Fibroblast of skin of right quadriceps (primary cell): ENCODE measurements at regions not wholly inside any gene's neighbourhood (a gene's known extent, or its start where the extent isn't known, plus 50 kb on each side); places are given as distances from the start of the nearest gene placed in this dataset.

ENCODE experiments used
- DNase-seq: peaks from one replicate; pipeline ENCODE4 v3.0.0-alpha.2; 2013

- DNase-seq, result peak; percentile 39
Observed at GRCh38 chr22:27405672-27406388, 395.7 kb downstream of the MN1 start.

- no peak for DNase-seq
Observed at GRCh38 chr22:27406389-27406861, 395.1 kb downstream of the MN1 start.

DNA sequence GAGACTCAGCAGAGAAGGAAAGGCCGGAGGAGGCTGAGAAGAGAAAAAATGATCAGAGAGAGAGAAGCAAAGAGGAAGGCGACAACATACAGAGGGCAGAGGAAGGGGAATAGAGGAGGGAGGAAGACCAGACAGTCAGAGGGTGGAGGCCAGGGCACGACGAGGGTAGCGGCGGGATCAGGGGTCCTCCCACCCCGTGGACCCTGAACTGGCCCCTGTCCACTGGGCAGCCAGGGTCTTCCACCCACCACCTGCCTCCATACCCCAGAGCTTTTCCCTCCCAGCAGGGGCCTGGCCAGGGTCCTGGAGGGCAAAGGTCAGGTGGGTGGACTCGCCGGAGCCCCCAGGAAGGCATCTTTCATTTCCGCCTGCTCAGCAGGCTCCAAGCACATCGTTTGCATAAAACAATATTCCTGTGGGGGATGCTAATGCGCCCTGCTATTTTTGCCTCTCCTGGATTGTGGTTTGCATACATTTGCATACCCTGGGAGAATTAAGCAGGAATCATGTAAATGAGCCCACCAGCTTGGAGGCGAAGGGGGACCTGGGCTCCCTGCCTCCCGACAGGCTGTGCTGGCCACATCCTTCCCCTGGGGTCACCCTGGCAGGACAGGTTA lies 394.1 kb downstream of the MN1 start:
- DNase-seq, result no peak

DNA sequence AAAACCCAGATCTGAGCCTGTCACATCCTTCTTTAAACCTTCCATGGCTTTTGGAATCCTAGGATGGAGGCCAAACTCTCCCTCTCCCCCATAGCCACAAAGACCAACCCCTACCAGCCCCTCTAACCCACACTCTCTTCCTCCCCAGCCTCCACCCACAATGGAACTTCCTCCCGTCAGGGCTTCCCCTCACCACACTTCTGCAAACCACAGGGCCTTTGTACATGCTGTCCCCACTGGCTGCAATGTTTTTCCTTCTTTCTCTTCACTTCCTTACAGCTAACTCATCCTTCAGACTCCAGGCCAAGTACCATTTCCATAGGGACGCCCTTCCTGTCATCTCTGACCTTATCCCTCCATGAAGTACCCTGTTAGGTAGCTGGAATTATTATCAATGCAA lies 393.5 kb downstream of the MN1 start:
- no peak for DNase-seq

GRCh38 chr22:27409299-27409698 lies 392.3 kb downstream of the MN1 start:
- DNase-seq, result no peak

GRCh38 chr22:27412866-27413445 lies 388.6 kb downstream of the MN1 start:
- no peak for DNase-seq

- no peak for DNase-seq
Observed at GRCh38 chr22:27413702-27414101, 387.9 kb downstream of the MN1 start.

DNA sequence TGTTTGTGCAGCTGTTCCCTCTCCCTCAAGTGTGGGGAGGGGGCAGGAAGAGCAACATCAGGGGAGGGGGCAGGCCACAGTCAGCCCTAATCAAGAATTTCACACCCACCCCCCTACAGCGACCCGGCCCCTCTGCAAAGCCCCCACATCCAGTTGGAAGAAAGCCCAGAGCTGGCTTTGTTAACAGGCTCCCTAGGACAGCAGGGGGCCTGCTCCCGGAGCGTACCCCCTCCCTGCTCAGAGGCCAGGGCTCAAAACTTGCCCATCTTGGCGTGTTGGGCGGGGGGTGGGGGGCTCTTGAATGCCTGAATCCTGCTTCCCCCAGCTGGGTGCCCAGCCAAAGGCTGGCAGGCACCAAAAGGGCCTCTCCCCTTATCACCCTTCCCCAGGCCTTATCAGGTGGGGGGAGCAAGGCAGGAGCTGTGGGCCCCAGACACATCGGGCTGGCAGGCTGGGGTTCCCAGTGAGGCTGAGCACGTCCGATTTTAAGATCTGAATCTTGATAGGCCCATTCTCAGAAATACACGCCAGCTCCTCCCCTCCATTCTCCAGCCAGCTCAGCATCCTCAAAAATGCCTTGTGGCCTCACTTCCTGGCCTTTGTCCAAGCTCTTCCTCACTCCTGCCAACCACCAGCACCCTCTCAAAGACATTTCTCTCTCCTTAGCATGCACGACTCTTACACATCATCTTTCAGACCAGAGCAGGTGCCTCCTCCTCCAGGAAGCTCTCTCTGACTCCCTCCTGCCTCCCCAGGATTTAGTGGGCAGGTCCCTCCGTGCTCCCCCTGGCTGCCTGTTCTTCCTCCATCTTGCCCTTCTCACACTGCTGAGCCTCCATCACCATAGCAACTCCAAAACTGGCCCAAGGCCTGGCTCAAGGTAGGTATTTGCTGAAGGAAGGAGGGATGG lies 384.8 kb downstream of the MN1 start:
- peak; percentile 94 for DNase-seq

DNA sequence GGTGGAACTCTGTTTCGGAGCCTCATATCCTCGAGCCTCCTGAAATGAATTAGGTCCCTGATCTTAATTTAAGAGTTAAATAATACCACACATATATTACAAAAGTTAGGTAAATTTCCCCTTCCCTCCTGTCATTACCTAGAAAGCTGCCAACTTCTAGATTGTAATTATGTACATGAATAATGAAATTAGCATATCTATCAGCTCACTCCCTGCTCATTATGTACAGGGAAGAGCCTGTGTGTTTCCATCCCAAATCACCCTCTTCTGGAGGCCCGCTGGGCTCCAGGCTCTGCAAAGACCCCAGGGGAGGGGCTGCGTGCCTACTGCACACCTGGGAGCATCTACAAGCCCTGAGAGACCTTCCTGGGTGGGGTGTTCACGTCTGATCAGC lies 384.1 kb downstream of the MN1 start:
- DNase-seq, result no peak

- no peak for DNase-seq
Observed at GRCh38 chr22:27418261-27418660, 383.3 kb downstream of the MN1 start.

- no peak for DNase-seq
Observed at GRCh38 chr22:27419473-27419872, 382.1 kb downstream of the MN1 start.

- no peak for DNase-seq
Observed at GRCh38 chr22:27420195-27420816, 381.2 kb downstream of the MN1 start.

DNA sequence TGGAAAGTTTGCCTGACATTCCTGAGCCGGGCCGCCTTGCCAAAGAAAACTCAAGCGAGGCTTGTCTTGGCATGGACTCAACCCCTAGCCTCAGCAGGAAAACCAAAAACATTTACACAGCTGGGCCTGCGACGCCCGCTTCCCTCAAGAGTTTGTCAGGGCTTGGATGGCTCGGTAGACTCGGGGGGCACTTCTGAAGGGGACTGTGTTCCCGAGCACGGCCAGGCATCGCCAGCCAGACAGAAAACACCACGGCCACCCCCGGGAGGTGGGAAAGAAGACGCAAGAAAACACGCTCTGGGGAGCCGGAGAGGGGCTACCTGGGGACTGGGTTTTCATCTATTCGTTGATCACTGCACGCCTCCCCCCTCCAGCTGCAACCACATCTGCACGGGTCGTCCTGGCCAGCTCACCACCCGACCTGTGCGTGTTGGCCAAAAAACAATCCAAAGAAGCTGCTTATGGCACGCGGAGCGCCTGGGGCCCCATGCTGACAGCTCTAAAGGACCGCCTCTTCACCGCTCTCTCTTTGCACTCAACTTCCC lies 380.7 kb downstream of the MN1 start:
- DNase-seq, result peak; percentile 95

GRCh38 chr22:27422442-27422841 lies 379.1 kb downstream of the MN1 start:
- no peak for DNase-seq

DNA sequence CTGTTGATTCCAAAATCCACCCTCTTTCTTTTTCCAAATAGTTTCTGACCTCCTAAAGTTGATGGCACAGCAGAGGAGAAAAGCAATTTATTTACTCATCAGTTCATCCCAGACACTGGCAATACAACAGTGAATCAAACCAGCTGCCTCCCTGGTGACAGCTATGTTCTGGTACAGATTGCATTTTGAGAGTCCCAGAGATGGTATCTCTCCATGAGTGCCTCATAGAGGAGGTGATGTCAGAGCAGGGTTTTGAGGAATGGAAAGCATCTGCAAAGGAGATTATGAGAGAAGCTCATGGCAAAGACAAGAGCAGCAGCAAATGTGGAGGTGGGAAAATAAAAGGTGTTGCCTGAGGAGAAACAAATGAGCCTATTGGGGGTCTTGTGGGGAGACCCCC lies 377.2 kb downstream of the MN1 start:
- DNase-seq, result peak; percentile 43

DNA sequence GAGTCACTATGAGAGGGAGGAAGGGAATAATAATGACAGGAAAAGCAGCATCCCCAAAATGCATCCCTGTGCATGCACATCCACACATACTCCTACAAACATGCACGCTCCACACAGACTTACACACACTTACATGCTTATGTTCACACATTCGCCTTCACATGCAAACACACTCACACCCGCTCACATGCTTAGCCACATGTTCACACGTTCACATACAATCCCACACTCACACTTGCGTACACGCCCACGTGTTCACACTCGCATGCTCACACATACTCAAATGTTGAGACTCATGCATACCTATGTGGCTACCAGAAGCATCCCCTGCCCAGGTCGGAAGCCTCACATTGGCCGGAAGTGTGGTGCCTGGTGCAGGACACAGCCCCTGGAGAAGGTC lies 372.1 kb downstream of the MN1 start:
- DNase-seq, result no peak

DNA sequence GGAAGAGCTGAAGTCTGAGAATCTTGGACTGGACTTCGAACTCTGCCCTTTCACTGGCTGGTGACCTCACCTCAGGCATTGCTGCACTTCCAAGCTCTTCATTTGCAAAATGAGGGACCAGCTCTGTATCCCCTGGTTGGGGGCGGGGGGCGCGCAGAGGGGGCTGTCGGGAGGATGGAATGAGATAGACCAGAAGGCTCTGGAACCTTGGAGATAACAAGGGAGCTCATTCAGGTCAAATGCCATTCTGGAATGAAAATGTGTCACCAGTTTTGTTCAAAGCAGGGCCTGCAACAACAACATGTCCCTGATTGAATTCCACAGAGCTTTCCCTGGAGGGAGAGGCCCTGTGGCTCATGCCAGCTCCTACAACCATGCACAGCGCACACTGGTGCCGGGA lies 370.5 kb downstream of the MN1 start:
- no peak for DNase-seq

GRCh38 chr22:27431896-27432295 lies 369.7 kb downstream of the MN1 start:
- DNase-seq, result no peak

GRCh38 chr22:27433099-27433498 lies 368.5 kb downstream of the MN1 start:
- DNase-seq, result no peak

DNA sequence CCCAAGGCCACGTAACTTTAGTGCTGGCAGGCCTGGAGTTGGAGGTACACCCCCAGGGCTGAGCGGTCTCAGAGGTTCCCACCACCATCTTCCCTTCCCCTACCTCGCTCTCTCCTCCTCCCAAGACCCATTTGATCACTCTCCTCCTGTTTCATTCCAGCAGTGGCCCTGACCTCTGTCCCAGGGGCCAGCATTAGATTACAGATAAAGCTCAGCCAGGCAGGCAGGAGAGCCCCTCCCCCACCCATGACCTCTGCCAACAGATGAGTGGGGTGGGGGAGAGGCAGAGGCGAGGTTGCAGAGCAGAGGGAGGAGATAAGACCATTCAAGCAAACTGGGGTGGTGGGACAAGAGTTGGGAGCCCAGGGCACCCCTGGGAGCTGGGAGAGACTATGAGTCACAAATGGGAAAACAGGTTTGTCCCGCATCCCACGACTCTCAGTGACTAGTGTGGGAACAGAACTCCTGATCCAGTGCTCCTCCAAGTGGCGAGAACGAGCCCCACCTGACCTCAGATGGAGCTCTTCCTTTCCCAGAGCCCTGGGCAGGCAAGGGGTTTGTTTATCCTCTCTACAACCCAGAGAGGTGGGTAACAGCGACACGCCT lies 367.9 kb downstream of the MN1 start:
- no peak for DNase-seq

- DNase-seq, result no peak
Observed at GRCh38 chr22:27434898-27435297, 366.7 kb downstream of the MN1 start.
